MM.1S (cell line): ENCODE measurements at regions not wholly inside any gene's neighbourhood (a gene's known extent, or its start where the extent isn't known, plus 50 kb on each side); places are given as distances from the start of the nearest gene placed in this dataset.

Experiments used
- CTCF ChIP-seq: fragments of 300-600 bp; sonication (generic); IDR thresholded peaks from 2 replicates; pipeline ENCODE4 v1.5.1; 2016; ENCODE audit warnings: antibody characterized with exemption, low read length, mixed read lengths
- EZH2 ChIP-seq: fragments of 300-600 bp; sonication (generic); optimal IDR thresholded peaks from 2 replicates; pipeline ENCODE3; 2017; ENCODE audit warnings: low read depth, mild to moderate bottlenecking, antibody characterized with exemption, low read length, mixed read lengths
- EZH2phosphoT487 ChIP-seq: fragments of 300-600 bp; sonication (generic); IDR thresholded peaks from 2 replicates; pipeline ENCODE4 v1.6.1; 2018; ENCODE audit warnings: antibody characterized with exemption, low read length

GRCh38 chr12:42981379-42981778 is 391.8 kb upstream of the PRICKLE1 start:
- no peak for TF ChIP-seq CTCF
- TF ChIP-seq EZH2, result no peak
- no peak for TF ChIP-seq EZH2phosphoT487
